CD4-positive, alpha-beta T cell (primary cell): ENCODE measurements at regions not wholly inside any gene's neighbourhood (a gene's known extent, or its start where the extent isn't known, plus 50 kb on each side); places are given as distances from the start of the nearest gene placed in this dataset.

ENCODE experiments used
- ATAC-seq: fragments of 200-7000 bp; cut with Tn5 transposase; one replicate; pipeline ENCODE4 v1.10.0; 2022; ENCODE audit warnings: mild to moderate bottlenecking; ENCODE audit not compliant: poor library complexity
- CTCF ChIA-PET: fragments of 350-600 bp; sonication (Branson Sonifier 250); formaldehyde crosslinking; loops from one replicate; lab custom pipeline; 2021; ENCODE audit warnings: antibody characterized with exemption, inconsistent platforms; lab: Charles Lee
- POLR2A ChIA-PET: fragments of 350-600 bp; sonication (Branson Sonifier 250); formaldehyde crosslinking; loops from one replicate; lab custom pipeline; 2021; ENCODE audit warnings: antibody characterized with exemption, inconsistent platforms; lab: Charles Lee
- DNase-seq, 14 experiments: peaks; one replicate each; pipeline ENCODE4 v3.0.0-alpha.2; 2013 to 2020; ENCODE audit warnings: mixed read lengths in 2 of 14
- H3K27ac ChIP-seq, 2 donors: one replicate each; pipeline versions ENCODE4 v1.5.1 to v1.7.0; 2013; ENCODE audit warnings: low read length in 2 of 2, low read depth in 1 of 2, mild to moderate bottlenecking in 1 of 2
- H3K27me3 ChIP-seq, 2 experiments: 1 replicate in 1 of 2; 2 replicates in 1 of 2; pipeline versions ENCODE4 v1.6.1 to v1.7.0; 2013; ENCODE audit warnings: low read length in 2 of 2, control low read depth in 1 of 2, mild to moderate bottlenecking in 1 of 2, moderate library complexity in 1 of 2; ENCODE audit not compliant: insufficient read depth in 2 of 2, control insufficient read depth in 1 of 2
- H3K36me3 ChIP-seq: one replicate; pipeline ENCODE4 v1.6.1; 2013; ENCODE audit warnings: low read length, control low read depth; ENCODE audit not compliant: insufficient read depth
- H3K4me1 ChIP-seq: one replicate; pipeline ENCODE4 v1.6.1; 2013; ENCODE audit warnings: low read length, control low read depth; ENCODE audit not compliant: insufficient read depth
- H3K4me3 ChIP-seq: one replicate; pipeline ENCODE4 v1.5.1; 2013; ENCODE audit warnings: mild to moderate bottlenecking, low read length, moderate library complexity
- H3K9me3 ChIP-seq, 2 experiments: 1 replicate in 1 of 2; 2 replicates in 1 of 2; pipeline versions ENCODE4 v1.6.1 to v1.7.0; 2013; ENCODE audit warnings: low read length in 2 of 2, mild to moderate bottlenecking in 2 of 2, control low read depth in 1 of 2, moderate library complexity in 1 of 2; ENCODE audit not compliant: control insufficient read depth in 1 of 2, insufficient read depth in 1 of 2
- H3K27ac Mint-ChIP-seq: one replicate; pipeline ENCODE4 v1.8.0; 2020; ENCODE audit warnings: mixed read lengths
- H3K27me3 Mint-ChIP-seq: one replicate; pipeline ENCODE4 v1.8.0; 2021; ENCODE audit warnings: mixed read lengths
- H3K36me3 Mint-ChIP-seq: one replicate; pipeline ENCODE4 v1.8.0; 2021; ENCODE audit warnings: low read depth, mixed read lengths
- H3K4me1 Mint-ChIP-seq: one replicate; pipeline ENCODE4 v1.8.0; 2021; ENCODE audit warnings: low read depth, mixed read lengths
- H3K4me3 Mint-ChIP-seq: one replicate; pipeline ENCODE4 v1.8.0; 2020; ENCODE audit warnings: mild to moderate bottlenecking, mixed read lengths
- H3K9me3 Mint-ChIP-seq: one replicate; pipeline ENCODE4 v1.8.0; 2020; ENCODE audit warnings: mixed read lengths
- CTCF ChIP-seq: fragments of 200-600 bp; IDR thresholded peaks from one replicate; pipeline ENCODE4 v1.8.0; 2022; ENCODE audit warnings: antibody characterized with exemption, mild to moderate bottlenecking
- intact Hi-C, 2 experiments: fragments of 100-400 bp; cut with DNase I in 1 of 2; cut with micrococcal nuclease in 1 of 2; formaldehyde crosslinking; loops; one replicate each; pipeline versions ENCODE4 v1.15.1 to v1.9.0; 2023 to 2025; cut with DNase I, micrococcal nuclease

- POLR2A ChIA-PET, result no interaction called here
- H3K4me3 Mint-ChIP-seq, result no peak overlapping the region
Measured at GRCh38 chr9:79501546-79501945, 70.2 kb upstream of the TLE4 start.

GRCh38 chr9:79507801-79508200, 64.0 kb upstream of the TLE4 start:
- Mint-ChIP-seq H3K4me3 (no peak overlapping the region), H3K9me3 (no peaks in the 10 kb centered on the region), H3K4me1 (no peaks in the 10 kb centered on the region), H3K36me3 (no peaks in the 10 kb centered on the region), H3K27ac (no peak overlapping the region), H3K27me3 (no peaks in the 10 kb centered on the region)
- TF ChIP-seq CTCF, result no peak
- H3K4me3 ChIP-seq, result no peak overlapping the region
- intact Hi-C loops, result no loop called here
- DNase-seq (no peak), ATAC-seq (no peak)
- no peaks in the 10 kb centered on the region for H3K27me3 ChIP-seq
- no peaks in the 10 kb centered on the region for H3K9me3 ChIP-seq
- ChIA-PET CTCF (interaction anchor here (1.2 kb wide), 1 partner anchor 26 kb away, joined by 3 read pairs; no protein-coding TSS in a partner anchor), POLR2A (no interaction called here)
- H3K4me1 ChIP-seq, result no peaks in the 10 kb centered on the region
- H3K36me3 ChIP-seq, result no peaks in the 10 kb centered on the region
- H3K27ac ChIP-seq, result no peak overlapping the region

More at GRCh38 chr9:79501546-79501945, 70.2 kb upstream of the TLE4 start:
- no peaks in the 10 kb centered on the region for H3K4me1 Mint-ChIP-seq
- Histone ChIP-seq H3K27me3 (no peaks in the 10 kb centered on the region), H3K36me3 (no peaks in the 10 kb centered on the region), H3K4me3 (no peak overlapping the region), H3K27ac (no peak overlapping the region), H3K4me1 (no peaks in the 10 kb centered on the region), H3K9me3 (no peaks in the 10 kb centered on the region)
- no peaks in the 10 kb centered on the region for H3K9me3 Mint-ChIP-seq
- TF ChIP-seq CTCF, result no peak
- H3K27ac Mint-ChIP-seq, result no peak overlapping the region
- DNase-seq (no peak), ATAC-seq (no peak)
- no peaks in the 10 kb centered on the region for H3K36me3 Mint-ChIP-seq
- H3K27me3 Mint-ChIP-seq, result no peaks in the 10 kb centered on the region
- CTCF ChIA-PET, result no interaction called here
- intact Hi-C loops, result no loop called here

- intact Hi-C loops, result no loop called here
- TF ChIP-seq CTCF, result no peak
- CTCF ChIA-PET, result no interaction called here
- H3K36me3 Mint-ChIP-seq, result no peaks in the 10 kb centered on the region
- DNase-seq (no peak), ATAC-seq (no peak)
- no peaks in the 10 kb centered on the region for H3K36me3 ChIP-seq
- no peaks in the 10 kb centered on the region for H3K4me1 Mint-ChIP-seq
- H3K27ac Mint-ChIP-seq, result no peak overlapping the region
- no peaks in the 10 kb centered on the region for H3K9me3 ChIP-seq
- no peak overlapping the region for H3K4me3 Mint-ChIP-seq
- H3K27me3 Mint-ChIP-seq, result no peaks in the 10 kb centered on the region
- H3K27me3 ChIP-seq, result no peaks in the 10 kb centered on the region
- H3K4me1 ChIP-seq, result no peaks in the 10 kb centered on the region
- H3K27ac ChIP-seq, result no peak overlapping the region
- no peak overlapping the region for H3K4me3 ChIP-seq
- POLR2A ChIA-PET, result no interaction called here
- no peaks in the 10 kb centered on the region for H3K9me3 Mint-ChIP-seq
Measured at GRCh38 chr9:79512251-79512650, 59.5 kb upstream of the TLE4 start.
